HG02938 (cell line): ENCODE measurements at regions not wholly inside any gene's neighbourhood (a gene's known extent, or its start where the extent isn't known, plus 50 kb on each side); places are given as distances from the start of the nearest gene placed in this dataset.

Experiments
- ATAC-seq: cut with Tn5 transposase; IDR thresholded peaks from one replicate; pipeline ENCODE4 v1.9.1; 2021; ENCODE audit warnings: mild to moderate bottlenecking, moderate library complexity; ENCODE audit not compliant: unreplicated experiment

DNA sequence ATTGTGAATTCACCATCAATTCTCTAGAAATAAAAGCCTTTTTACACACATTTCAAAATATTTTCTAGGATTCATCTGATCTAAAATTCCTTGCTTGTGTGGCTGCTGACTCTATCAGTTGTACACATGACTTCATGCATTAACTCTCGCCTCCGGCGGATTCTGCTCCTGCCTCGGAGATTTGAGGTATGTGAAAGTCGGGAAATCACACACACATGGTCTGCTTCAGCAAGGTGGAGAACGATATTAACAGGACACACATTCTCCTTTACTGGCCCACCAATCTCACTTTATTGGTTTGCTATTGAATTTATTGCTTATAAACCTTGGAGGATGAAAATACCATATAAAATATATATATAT is 855.7 kb downstream of the SLITRK5 start:
- no peak for ATAC-seq

DNA sequence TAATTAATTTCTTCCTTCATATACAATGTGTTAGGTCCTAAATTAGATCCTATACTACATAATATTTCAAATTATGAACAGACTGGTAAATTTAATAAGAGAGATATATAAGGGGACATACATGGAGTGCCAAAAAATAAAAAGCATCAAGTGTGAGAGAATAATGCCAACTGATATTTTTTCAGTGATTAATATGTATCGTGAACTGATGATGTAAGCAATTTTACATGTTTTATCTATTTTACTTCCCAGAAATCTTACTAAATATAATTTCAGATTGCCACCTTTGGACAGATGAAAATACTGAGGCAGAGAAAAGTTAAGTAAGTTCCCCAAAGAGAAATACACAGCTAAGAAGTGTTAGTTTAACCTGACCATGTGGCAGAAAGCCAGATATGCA is 870.8 kb downstream of the SLITRK5 start:
- ATAC-seq: no peak

DNA sequence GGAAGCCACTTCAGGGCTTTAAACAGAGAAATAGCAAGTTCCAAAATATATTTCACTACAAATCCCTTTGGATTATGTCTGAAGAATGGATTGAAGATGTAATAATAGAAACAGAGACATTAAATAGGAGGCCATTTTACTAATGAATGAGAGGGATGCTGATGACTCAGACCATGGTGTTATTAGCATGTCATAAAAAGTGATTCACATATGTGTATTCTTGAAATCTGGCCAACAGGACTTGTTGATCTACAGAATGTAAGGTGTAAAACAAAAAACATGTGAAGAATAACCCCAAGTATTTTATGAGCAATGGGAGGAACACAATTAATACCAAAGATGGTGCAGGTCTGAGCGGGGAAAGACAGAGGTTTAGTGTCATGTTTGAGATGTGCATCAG is 873.7 kb downstream of the SLITRK5 start:
- no peak for ATAC-seq

DNA sequence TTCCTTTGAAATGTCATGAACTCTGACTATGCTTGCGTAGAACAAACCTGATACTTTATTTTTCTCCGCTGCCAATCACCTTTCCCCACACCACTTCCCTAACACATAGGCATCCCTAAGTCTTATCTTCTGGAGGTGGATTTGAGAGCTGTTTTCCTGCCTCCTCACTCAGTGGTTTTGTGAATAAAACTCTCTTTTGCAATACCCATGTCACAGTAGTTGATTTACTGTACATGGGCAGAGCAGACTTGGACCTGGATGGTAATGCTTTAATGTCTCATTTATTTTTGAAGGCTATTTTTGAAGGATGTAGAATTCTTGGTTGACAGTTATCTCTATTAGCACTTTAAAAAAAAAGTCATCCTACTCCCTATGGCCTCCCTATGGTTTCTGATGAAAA is 881.8 kb downstream of the SLITRK5 start:
- ATAC-seq: no peak

DNA sequence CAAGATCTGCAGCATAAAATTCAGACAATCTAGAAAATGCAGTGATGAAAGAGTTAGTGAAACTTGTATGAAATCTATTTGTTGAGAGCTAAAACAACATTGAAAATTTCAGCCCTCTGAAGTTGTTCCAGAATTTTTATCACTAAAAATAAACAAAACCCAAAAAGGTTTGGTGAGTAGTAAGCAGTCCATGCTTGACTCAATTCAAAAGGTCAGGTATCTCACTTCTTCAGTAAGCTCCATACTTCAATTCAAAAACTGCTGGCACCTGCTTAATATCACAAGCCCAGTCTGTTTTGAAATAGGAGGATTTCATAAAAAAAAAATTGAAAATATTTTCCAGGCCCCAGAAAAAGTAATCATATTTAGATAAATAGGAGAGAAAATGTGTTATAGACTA is 894.4 kb downstream of the SLITRK5 start:
- no peak for ATAC-seq

DNA sequence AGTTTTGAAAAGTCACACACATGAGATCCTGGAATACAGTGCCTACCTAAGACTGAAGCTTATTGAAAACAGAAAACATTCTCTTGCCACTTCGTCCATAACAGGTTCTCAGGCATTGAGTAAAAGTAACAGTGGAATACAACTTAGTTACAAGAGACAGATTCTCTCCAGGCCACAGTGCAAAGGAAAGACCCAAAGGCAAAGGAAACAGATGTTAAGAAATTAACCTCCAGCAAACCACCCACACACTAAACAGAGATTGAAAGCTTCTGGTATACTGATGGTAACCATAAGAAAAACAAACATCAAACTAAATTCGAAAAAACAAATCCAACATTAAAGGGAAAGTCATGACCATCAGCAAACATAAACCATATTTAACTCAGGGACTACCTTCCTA is 914.7 kb downstream of the SLITRK5 start:
- no peak for ATAC-seq

DNA sequence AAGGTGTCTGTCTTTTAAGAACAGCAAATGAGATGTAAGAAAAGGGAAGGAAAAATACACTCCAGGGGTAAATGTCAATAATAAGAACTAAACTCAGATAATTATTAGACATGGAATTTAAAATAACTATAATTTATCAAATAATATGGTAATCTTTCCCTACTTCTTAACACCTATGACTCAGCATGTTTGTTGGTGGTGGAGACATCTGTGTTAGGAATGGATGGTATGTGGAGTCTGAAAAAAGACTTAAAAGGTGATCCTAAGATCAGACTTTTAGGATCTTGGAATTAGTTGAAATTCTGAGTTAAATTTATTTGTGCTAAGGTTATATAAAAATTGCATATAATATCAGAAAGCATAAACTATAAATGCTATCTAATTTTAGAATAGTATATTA is 915.1 kb downstream of the SLITRK5 start:
- no peak for ATAC-seq

DNA sequence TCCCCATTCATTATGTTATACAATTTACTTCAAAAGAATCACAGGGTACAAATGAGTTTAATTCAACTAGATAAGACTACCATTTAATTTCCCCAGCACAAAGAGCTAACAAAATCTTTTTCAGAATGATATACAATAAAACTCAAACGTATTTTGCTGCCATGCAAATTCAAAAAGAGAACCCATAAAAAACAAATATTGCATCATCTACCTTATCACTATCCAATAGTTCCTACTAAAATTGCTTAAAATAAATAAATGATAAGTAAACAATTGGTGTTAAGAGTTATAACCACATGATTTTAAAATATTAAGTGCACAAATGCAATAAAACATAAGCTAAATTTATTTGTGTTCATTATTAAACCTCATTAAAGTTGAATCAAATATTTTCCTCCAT is 919.4 kb downstream of the SLITRK5 start:
- no peak for ATAC-seq

DNA sequence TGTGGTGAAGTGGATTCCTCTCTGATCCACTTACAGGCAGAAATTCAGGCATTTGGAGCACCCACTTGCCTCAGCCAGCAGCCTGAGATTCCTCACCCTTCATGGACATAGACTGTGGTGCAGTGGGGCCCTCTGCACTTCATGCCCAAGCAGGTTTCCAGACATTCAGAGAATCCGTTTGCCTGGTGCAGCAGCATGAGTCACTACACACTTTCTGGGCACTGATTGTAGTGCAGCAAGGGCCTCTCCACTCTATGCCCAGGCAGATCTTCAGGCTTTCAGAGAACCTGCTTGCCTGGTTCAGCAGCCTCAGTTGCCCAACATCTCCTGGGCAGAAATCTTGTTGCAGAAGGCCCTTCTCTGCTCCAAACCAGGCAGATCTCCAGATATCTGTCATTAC is 920.9 kb downstream of the SLITRK5 start:
- ATAC-seq: no peak

DNA sequence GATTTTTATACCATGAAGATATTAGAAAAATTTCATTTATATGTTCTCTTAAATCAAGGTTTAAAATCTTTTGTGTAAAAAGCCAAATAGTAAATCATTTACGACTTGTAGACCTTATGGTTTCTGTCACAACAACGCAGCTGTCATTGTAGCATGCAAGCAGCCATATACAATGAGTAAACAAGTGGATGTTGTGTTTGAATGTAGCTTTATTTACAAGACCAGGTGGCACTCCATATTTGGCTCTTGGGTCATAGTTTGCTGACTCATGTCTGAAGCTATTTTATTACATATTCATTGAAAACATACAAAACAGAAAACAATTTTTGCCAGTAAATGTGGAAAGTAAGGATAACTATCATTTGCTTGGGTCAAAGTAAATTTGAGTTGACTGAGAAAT is 930.8 kb downstream of the SLITRK5 start:
- ATAC-seq: no peak

DNA sequence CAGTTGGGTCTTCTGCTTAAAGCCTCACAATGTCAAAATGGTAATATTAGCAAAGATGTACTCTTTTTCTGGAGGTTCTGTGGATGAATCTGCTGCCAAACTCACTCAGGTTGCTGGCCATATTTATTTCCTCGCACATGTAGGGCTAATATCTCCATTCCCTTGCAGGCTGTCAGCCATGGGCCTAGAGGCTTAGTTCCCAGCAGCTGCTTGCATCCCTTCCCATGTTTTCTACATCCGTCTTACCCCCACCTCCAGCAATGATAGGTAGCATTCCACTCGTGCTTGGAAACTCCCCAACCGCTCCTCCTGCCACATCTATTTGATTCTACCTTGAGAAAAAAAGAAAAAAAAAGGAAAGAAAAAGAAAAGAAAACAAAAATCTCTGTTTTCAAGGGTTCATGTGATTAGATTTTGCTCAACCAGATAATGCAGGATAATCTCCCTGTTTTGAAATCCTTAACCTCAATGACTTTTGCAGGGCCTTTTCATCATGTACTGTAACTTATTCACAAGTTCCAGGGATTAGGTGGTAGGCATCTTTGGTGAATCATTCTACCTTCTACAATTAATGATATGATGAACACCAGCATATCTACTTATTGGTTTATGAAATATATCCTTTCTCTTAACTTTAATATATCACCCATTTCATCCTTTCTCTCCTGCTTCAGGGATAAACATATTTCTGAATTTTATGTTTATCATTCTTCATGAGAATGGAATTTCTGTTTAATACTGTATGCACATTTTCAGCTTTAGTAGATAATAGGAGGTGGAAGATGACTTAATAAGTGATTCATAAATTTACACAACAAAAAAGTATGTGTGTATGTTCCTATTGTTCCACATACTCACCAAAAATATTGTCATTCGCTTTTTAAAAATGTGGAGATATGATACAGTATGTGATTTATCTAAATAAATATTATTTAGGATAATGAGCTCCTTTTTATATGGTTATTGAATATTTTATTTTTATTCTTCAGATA is 931.9 kb downstream of the SLITRK5 start:
- no peak for ATAC-seq

DNA sequence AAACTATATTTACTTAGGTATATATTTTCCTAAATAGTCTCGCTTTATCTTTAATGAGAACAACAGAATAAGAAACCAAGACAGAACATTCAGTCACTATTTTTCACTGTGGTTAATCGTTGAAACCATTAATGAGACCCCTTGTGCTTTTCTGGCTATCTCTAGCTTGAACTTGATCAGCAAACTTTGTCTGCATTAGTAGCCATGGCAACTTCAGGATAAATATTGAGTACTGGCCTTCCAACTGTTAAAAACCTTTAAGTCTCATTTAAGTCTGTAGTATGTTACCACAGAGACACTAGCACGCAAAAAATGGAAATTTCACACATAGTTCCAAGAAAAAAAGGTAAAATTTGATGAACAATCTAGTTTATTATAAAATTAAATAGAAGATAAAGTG is 946.0 kb downstream of the SLITRK5 start:
- no peak for ATAC-seq

DNA sequence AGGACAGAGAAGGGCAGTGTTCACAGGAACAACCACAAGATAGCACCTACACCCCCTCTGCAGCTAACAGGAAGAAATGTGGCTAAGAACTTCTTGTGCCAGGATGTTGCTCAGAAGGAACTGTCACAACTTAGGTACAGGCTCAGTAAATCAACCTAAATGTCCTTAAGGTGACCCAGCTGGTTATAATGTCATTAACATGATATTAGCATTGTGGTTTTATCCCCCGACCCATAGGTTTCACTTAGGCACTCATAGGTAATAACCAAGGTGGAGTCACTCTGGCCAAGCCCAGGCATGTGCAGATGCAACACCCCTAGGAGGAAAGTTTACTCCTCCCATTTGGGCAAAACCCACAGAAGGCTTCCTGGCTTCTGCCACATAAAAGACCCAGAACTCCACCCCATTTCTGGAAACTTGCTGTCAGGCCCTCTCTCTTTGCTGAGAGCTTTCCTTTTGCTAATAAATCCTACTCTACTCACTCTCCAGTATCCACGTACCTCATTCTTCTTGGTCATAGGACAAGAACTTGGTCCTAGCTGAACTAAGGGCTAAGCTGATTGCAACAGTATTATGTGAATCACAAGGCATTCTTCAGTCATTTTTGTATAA is 951.3 kb downstream of the SLITRK5 start:
- no peak for ATAC-seq

DNA sequence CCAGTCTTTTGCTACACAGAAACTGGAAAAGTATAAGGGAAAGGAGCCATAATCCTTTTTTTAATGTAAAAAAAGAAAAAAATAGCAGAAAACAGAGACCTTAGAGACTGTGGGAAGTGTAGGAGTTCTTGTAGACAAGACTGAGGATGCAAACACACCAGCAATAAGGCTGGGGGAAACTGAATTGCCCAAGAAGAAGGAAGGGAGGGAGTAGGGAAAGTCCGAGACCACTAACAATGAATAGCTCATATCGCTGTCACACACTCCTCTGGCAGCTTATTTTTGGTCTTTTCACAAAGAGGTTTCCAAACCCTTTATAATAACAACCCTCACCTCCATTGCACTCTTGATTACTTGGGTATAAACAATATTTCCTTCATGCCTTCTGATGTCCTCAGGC is 952.0 kb downstream of the SLITRK5 start:
- ATAC-seq: no peak

DNA sequence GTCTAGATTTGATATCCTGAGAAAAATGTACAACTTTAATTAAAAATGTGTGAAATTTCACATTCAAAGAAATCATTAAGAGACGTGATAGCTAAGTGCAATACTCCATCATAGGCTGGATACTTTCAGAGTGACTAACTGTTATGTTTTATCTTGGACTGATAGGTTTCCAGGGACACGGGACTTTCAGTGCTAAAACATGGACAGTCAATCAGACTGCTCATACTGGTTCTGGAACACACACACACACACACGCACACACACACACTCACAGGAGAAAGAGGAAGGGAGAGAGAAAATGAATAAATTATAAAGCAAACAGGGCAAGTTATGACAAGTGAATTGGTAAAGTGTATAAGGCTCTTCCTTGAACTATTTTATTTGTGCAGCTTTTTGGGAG is 955.9 kb downstream of the SLITRK5 start:
- no peak for ATAC-seq

DNA sequence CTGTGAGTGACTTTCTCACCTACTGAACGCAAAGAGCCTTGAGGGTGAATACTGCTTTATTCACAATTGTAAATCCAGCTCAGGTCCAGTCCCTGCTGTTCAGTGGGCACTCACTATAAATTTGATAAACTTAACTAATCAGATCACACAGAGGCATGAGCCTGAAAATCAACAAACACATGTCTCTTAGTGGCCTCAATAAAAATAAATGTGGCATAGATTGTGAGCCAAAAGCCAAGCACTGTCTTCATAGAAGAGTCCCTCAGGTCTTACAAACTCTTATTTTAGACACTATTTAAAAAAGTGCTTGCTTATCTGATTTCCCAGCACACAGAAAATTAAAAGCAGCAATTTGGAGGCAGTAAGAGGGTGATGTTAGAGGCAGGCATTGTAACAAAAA is 957.7 kb downstream of the SLITRK5 start:
- no peak for ATAC-seq

DNA sequence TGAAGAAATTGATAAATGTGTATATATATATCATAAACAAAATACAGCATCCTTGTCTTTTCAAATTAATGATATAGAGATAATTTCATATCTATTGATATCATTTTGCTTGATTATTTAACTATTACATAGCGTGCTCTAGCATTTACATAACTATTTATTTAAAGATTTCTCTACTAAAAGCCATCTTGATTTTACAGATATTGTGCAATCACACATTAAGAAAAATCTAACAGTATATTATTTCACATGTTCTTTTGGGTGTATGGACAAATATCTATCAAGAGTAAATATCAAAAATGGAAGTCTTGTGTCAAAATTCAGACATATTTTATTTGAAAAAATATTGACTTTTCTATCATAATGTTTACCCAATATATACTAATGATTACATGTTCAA is 966.8 kb downstream of the SLITRK5 start:
- ATAC-seq: no peak

DNA sequence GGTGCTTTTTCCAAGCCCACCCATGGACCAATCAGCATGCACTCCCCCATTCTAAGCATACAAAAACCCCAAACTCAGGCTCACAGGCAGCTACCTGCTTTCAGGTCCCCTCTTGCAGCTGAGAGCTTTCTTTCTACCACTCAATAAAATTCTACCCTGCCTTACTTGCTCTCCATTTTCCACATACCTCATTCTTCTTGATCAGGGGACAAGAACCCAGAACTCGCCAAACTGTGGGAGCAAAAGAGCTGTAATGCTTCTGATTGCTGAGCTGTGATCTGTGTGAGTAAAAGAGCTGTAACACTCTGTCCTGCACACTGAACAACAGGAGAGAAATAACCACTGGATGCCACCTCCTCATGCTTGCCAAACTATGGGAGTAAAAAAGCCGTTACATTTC is 972.1 kb downstream of the SLITRK5 start:
- ATAC-seq: no peak

DNA sequence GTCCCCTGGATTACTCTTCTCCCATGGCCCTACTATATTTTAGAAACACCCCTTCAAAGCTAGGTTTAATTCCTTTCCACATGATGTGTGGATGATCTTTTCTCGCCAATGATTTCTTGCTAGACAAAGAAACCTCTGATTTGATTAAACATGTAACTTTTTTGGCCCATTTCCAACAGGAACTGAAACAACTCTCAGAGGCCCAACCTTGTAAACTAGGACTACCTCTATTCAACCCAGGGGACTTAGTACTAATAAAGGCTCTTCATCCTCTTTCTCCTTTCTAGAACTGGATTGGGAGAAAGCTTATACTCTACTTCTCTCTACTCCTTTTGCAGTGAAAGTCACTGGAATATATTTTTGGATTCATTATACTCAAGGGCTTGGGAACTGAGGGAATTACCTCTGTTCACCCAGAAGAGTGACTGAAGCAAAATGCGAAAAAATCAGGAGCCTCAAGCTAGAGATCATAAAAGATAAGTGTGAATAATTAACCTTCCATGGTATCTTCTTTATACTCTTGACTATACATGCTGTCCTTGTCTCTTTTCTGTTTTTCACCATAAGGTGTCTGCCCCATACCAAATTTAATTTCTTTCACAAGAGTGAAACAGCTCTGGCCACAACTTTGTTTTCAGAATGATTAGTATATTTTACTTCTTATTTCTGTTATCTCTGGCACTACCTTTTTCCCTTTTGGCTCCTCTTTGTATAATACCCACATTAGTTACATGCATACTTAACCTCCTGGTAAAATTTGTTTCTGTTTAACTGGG is 977.6 kb downstream of the SLITRK5 start:
- ATAC-seq: no peak

DNA sequence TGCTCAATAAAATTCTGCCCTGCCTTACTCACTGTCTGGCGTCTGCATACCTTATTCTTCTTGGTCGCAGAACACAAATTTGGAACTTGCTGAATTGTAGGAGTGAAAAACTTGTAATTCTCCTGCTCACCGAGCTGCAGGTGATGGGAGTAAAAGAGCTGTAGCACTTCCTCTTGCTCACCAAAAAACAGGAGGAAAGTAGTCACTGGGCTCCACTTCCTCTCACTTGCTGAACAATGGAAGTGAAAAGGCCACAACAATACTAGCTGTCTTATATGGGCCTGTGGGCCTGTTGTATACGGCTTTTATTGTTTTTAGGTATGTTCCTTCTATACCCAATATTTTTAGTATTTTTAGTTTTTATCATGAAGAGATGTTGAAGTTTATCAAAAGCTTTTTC is 978.7 kb downstream of the SLITRK5 start:
- ATAC-seq: no peak

DNA sequence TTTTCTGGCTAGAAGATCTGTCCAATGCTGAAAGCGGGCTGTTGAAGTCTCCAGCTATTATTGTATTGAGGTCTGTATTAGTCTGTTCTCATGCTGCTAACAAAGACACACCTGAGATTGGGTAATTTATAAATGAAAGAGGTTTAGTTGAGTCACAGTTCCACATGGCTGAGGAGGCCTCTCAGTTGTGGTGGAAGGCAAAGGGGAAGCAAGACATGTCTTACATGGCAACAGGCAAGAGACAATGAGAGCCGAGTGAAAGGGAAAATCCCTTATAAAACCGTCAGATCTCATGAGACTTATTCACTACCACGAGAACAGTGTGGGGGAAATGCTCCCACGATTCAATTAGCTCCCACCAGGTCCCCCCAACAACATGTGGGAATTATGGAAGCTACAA is 980.4 kb downstream of the SLITRK5 start:
- no peak for ATAC-seq

DNA sequence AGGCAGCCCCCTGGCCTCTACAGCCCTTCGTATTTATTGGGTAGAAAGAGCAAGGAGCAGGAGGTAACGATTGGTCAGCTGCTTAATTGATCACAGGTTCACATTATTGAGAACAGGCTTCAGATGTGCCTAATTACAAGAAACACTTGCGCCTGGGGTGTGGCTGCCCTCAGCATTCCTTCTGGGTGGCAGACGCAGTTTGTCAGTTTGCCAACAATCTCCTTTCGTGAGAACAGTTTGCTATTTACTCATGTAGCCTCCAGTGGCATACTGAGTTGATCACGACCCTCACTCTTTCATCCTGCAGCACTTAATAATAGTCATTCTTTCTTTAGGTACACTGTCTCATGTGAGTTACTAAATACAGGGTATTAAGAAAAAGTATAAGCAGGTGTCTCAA is 985.6 kb downstream of the SLITRK5 start:
- no peak for ATAC-seq
